Osteocyte (in vitro differentiated cells): ENCODE measurements at regions not wholly inside any gene's neighbourhood (a gene's known extent, or its start where the extent isn't known, plus 50 kb on each side); places are given as distances from the start of the nearest gene placed in this dataset.

Experiments
- DNase-seq: peaks from one replicate; pipeline ENCODE4 v3.0.0; 2021; ENCODE audit warnings: mixed read lengths; ENCODE audit not compliant: unreplicated experiment; ENCODE audit errors: extremely low spot score
- H3K27ac Mint-ChIP-seq: one replicate; pipeline ENCODE4 v1.8.0; 2021; ENCODE audit warnings: mild to moderate bottlenecking, mixed read lengths; ENCODE audit not compliant: unreplicated experiment
- H3K27me3 Mint-ChIP-seq: one replicate; pipeline ENCODE4 v1.8.0; 2021; ENCODE audit warnings: mixed read lengths; ENCODE audit not compliant: unreplicated experiment
- H3K36me3 Mint-ChIP-seq: one replicate; pipeline ENCODE4 v1.8.0; 2021; ENCODE audit warnings: mixed read lengths; ENCODE audit not compliant: unreplicated experiment
- H3K4me1 Mint-ChIP-seq: one replicate; pipeline ENCODE4 v1.8.0; 2021; ENCODE audit warnings: mixed read lengths; ENCODE audit not compliant: unreplicated experiment
- H3K4me3 Mint-ChIP-seq: one replicate; pipeline ENCODE4 v1.8.0; 2021; ENCODE audit warnings: mild to moderate bottlenecking, moderate library complexity, mixed read lengths; ENCODE audit not compliant: unreplicated experiment
- H3K9me3 Mint-ChIP-seq: one replicate; pipeline ENCODE4 v1.8.0; 2021; ENCODE audit warnings: mixed read lengths; ENCODE audit not compliant: unreplicated experiment
- CTCF ChIP-seq: fragments of 200-600 bp; sonication (generic); IDR thresholded peaks from 2 replicates; pipeline ENCODE4 v1.5.0; 2021; ENCODE audit warnings: antibody characterized with exemption, mild to moderate bottlenecking, moderate library complexity

GRCh38 chr2:22842205-22842869, 542.6 kb upstream of the KLHL29 start:
- peaks cover 10% of the 10 kb centered on the region for H3K9me3 Mint-ChIP-seq
- no peaks in the 10 kb centered on the region for H3K27me3 Mint-ChIP-seq
- no peaks in the 10 kb centered on the region for H3K36me3 Mint-ChIP-seq
- DNase-seq = no peak
- H3K27ac Mint-ChIP-seq = no peak overlapping the region
- no peak for TF ChIP-seq CTCF
- H3K4me1 Mint-ChIP-seq = no peaks in the 10 kb centered on the region
- H3K4me3 Mint-ChIP-seq = no peak overlapping the region

- DNase-seq = no peak
- no peak overlapping the region for H3K4me3 Mint-ChIP-seq
- H3K4me1 Mint-ChIP-seq = no peaks in the 10 kb centered on the region
- TF ChIP-seq CTCF = no peak
- H3K27ac Mint-ChIP-seq = no peak overlapping the region
- no peaks in the 10 kb centered on the region for H3K27me3 Mint-ChIP-seq
- no peaks in the 10 kb centered on the region for H3K36me3 Mint-ChIP-seq
- peaks cover 16% of the 10 kb centered on the region for H3K9me3 Mint-ChIP-seq
Measured at GRCh38 chr2:22843919-22844537, 541.0 kb upstream of the KLHL29 start.

GRCh38 chr2:22850310-22850709, 534.7 kb upstream of the KLHL29 start:
- Mint-ChIP-seq H3K36me3 (no peaks in the 10 kb centered on the region), H3K9me3 (peaks cover 39% of the 10 kb centered on the region), H3K4me1 (no peaks in the 10 kb centered on the region), H3K27ac (no peak overlapping the region), H3K4me3 (no peak overlapping the region), H3K27me3 (no peaks in the 10 kb centered on the region)
- no peak for TF ChIP-seq CTCF
- no peak for DNase-seq

- Mint-ChIP-seq H3K9me3 (peaks cover 31% of the 10 kb centered on the region), H3K27ac (no peak overlapping the region), H3K27me3 (no peaks in the 10 kb centered on the region), H3K4me1 (no peaks in the 10 kb centered on the region), H3K4me3 (no peak overlapping the region), H3K36me3 (no peaks in the 10 kb centered on the region)
- no peak for DNase-seq
- no peak for TF ChIP-seq CTCF
Measured at GRCh38 chr2:22854588-22854987, 530.4 kb upstream of the KLHL29 start.

GRCh38 chr2:22855081-22855480, 529.9 kb upstream of the KLHL29 start:
- no peak overlapping the region for H3K27ac Mint-ChIP-seq
- H3K36me3 Mint-ChIP-seq = no peaks in the 10 kb centered on the region
- no peaks in the 10 kb centered on the region for H3K4me1 Mint-ChIP-seq
- no peak overlapping the region for H3K4me3 Mint-ChIP-seq
- peaks cover 29% of the 10 kb centered on the region for H3K9me3 Mint-ChIP-seq
- TF ChIP-seq CTCF = no peak
- DNase-seq = no peak
- no peaks in the 10 kb centered on the region for H3K27me3 Mint-ChIP-seq
